ENCODE measurements at regions not wholly inside any gene's neighbourhood (a gene's known extent, or its start where the extent isn't known, plus 50 kb on each side); places are given as distances from the start of the nearest gene placed in this dataset.

DNA sequence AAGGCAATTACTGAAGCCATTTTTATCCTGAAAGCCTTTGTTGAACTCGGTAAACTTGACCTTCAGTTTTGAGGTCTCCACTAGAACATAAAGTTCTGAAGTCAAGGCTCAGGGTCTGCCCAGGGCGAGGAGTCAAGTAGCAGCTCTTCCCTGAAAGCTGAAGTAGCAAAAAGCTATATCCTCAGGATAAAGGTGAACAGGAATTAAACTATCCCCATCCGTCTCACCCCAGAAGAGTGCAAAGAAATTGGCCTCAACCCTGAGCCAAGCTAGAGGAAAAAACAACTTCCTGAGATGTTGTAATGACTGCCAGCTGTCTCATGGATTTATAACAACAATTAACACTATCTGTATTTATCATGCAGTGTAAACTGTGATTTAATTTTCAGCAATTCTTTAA is 590.8 kb downstream of the SPRY1 start:
- WGBS, 3 donors, result 65 to 72% (median 69%) methylated on average over 3 of the region's 3 CpGs
- DNase-seq (no peak), FAIRE-seq (no peak)
- no peaks in the 10 kb centered on the region for H3K4me1 ChIP-seq (ENCODE audit: control insufficient read depth in 3 of 3, insufficient read depth in 2 of 3, low read depth in 1 of 3, low read length in 2 of 3)
- no peaks in the 10 kb centered on the region for H3K36me3 ChIP-seq (ENCODE audit: control insufficient read depth in 3 of 3, insufficient read depth in 2 of 3, low read depth in 1 of 3, low read length in 3 of 3)
- no peaks in the 10 kb centered on the region for H3K27me3 ChIP-seq (ENCODE audit: control insufficient read depth in 3 of 3, insufficient read depth in 3 of 3, low read length in 3 of 3)
- H3K4me3 ChIP-seq (ENCODE audit: low read depth in 1 of 3, low read length in 3 of 3), result no peak overlapping the region
- peaks cover 0 to 16% of the 10 kb centered on the region in 2 donors for H3K9me3 ChIP-seq (ENCODE audit: control insufficient read depth in 2 of 2, insufficient read depth in 1 of 2, low read depth in 1 of 2, low read length in 1 of 2)
- H3K27ac ChIP-seq (ENCODE audit: low read depth in 1 of 3, low read length in 2 of 3), result peak overlapping the region in 1 of 3 donors; percentile 9

DNA sequence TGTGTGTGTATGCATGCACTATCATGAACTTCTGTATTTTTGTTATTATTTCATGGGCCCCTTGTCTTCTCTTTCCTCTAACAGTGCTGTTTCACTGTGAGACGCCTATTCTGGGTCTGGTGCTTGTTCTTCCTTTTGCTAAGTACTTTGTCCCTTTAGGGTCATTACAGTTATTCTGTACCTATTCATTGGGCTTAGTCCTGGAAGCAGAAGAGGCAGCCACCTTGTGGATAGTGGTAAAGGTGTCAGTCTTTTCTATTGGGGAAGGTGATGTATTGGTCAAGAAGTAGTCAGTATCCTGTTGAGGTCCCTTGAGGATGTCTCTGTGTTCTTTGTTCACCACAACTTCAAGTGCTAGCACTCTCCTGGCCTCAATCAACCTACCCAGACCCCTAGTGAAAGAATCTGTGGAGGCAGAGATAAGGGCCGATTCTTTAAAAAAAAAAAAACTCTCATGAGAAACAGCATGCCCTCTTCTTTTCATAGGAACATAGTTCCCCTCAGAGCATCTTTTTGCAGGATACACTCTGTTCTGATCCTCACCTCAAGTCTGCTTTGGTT is 593.8 kb downstream of the SPRY1 start:
- Histone ChIP-seq H3K27me3 (ENCODE audit: control insufficient read depth in 3 of 3, insufficient read depth in 3 of 3, low read length in 3 of 3) (no peaks in the 10 kb centered on the region), H3K9me3 (ENCODE audit: control insufficient read depth in 2 of 2, insufficient read depth in 1 of 2, low read depth in 1 of 2, low read length in 1 of 2) (peaks cover 0 to 12% of the 10 kb centered on the region in 2 donors), H3K36me3 (ENCODE audit: control insufficient read depth in 3 of 3, insufficient read depth in 2 of 3, low read depth in 1 of 3, low read length in 3 of 3) (no peaks in the 10 kb centered on the region), H3K4me1 (ENCODE audit: control insufficient read depth in 3 of 3, insufficient read depth in 2 of 3, low read depth in 1 of 3, low read length in 2 of 3) (no peaks in the 10 kb centered on the region), H3K27ac (ENCODE audit: low read depth in 1 of 3, low read length in 2 of 3) (no peak overlapping the region), H3K4me3 (ENCODE audit: low read depth in 1 of 3, low read length in 3 of 3) (no peak overlapping the region)
- DNase-seq (peak in 1 of 2 donors; percentile 37), FAIRE-seq (no peak)
- 70 to 79% (median 72%) methylated on average over 2 of the region's 2 CpGs for WGBS, 3 donors

DNA sequence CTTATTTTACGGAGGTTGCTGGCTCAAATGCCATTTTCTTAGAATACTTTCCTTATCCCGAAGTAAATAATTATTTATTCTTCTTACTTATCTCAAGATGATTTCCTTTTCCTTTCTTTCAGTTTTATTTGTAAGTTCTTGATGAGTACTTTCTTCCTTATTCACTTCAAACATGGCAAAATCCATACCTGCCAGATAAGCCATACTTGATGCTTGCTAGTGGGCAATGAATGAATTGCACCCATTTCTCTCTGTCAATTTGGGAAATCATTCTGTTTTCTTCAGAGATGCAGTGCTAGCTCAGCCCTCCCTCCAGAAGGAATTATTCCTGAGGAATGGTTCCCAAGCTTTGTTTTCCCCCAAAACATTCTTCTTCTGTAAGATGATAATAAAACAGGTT is 598.3 kb downstream of the SPRY1 start:
- no peak for FAIRE-seq

DNA sequence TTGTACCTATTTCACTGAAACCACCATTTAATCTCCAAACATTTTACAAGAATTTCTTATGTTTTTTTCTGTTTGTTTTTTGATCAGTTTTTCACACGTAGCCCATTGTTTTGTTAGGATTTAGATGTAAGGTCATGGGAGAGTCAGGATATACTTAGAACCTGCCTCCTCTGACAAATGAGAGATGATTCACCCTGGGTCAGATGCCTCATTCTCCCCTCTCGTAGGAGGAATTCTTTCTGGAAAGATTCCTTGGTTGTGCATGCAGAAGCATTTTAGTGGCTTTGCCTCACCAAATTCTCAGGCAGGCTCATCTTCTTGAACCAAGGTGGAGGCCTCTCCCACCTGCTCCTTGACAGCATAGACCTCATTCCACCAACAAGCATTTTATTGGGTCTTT is 599.3 kb downstream of the SPRY1 start:
- FAIRE-seq (no peak), DNase-seq (no peak)
- Histone ChIP-seq H3K27ac (ENCODE audit: low read depth in 1 of 3, low read length in 2 of 3) (no peak overlapping the region), H3K9me3 (ENCODE audit: control insufficient read depth in 2 of 2, insufficient read depth in 1 of 2, low read depth in 1 of 2, low read length in 1 of 2) (peaks cover 0 to 11% of the 10 kb centered on the region in 2 donors), H3K4me1 (ENCODE audit: control insufficient read depth in 3 of 3, insufficient read depth in 2 of 3, low read depth in 1 of 3, low read length in 2 of 3) (no peaks in the 10 kb centered on the region), H3K27me3 (ENCODE audit: control insufficient read depth in 3 of 3, insufficient read depth in 3 of 3, low read length in 3 of 3) (no peaks in the 10 kb centered on the region), H3K36me3 (ENCODE audit: control insufficient read depth in 3 of 3, insufficient read depth in 2 of 3, low read depth in 1 of 3, low read length in 3 of 3) (no peaks in the 10 kb centered on the region), H3K4me3 (ENCODE audit: low read depth in 1 of 3, low read length in 3 of 3) (no peak overlapping the region)
- 49 to 72% (median 66%) methylated on average over 2 of the region's 2 CpGs for WGBS, 3 donors

More for the DNA sequence above, 598.3 kb downstream of the SPRY1 start:
- WGBS, 3 donors, result 85 to 89% (median 89%) methylated on average over 2 of the region's 2 CpGs
- Histone ChIP-seq H3K4me3 (ENCODE audit: low read depth in 1 of 3, low read length in 3 of 3) (no peak overlapping the region), H3K36me3 (ENCODE audit: control insufficient read depth in 3 of 3, insufficient read depth in 2 of 3, low read depth in 1 of 3, low read length in 3 of 3) (no peaks in the 10 kb centered on the region), H3K27me3 (ENCODE audit: control insufficient read depth in 3 of 3, insufficient read depth in 3 of 3, low read length in 3 of 3) (no peaks in the 10 kb centered on the region), H3K9me3 (ENCODE audit: control insufficient read depth in 2 of 2, insufficient read depth in 1 of 2, low read depth in 1 of 2, low read length in 1 of 2) (peaks cover 0 to 12% of the 10 kb centered on the region in 2 donors), H3K4me1 (ENCODE audit: control insufficient read depth in 3 of 3, insufficient read depth in 2 of 3, low read depth in 1 of 3, low read length in 2 of 3) (no peaks in the 10 kb centered on the region), H3K27ac (ENCODE audit: low read depth in 1 of 3, low read length in 2 of 3) (no peak overlapping the region)
- no peak for DNase-seq

DNA sequence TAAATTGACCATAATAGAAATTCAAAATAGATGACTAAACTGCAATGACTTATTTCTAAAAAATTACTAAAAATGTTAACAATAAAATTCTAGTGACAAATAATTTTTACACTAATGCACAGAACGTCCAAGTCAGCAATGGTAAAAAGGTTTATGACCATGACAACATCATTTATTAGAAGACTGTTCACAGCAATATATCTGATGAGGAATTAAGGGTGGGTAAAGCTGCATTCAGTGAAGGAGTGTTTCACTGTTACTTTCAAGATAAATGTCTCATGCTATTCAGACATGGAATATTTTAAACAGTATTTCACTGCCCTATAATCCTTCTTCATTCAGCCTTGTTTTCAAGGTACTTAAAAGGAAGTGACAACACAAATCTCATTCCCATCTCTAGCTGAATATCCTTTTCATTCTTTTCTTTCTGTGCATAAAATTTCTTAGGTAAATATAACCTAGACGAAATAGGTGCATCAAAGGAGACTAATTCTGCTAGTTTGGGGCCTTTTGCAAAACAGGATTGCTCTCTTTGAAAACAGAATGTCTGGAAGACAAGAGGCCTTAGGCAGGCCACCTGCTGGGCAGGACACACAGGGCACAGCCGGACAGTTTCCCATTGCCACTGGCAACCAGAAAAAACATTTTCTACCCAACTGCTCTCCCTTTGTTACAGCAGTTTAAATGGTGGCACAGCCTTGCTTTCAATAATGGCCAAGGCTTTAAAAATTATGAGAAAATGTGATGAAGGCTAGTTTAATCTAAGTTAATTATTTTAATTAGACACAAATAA is 600.3 kb downstream of the SPRY1 start:
- WGBS, 3 donors, result 48 to 79% (median 61%) methylated on average over 3 of the region's 3 CpGs
- Histone ChIP-seq H3K9me3 (ENCODE audit: control insufficient read depth in 2 of 2, insufficient read depth in 1 of 2, low read depth in 1 of 2, low read length in 1 of 2) (peaks cover 0 to 7% of the 10 kb centered on the region in 2 donors), H3K4me3 (ENCODE audit: low read depth in 1 of 3, low read length in 3 of 3) (no peak overlapping the region), H3K27ac (ENCODE audit: low read depth in 1 of 3, low read length in 2 of 3) (no peak overlapping the region), H3K27me3 (ENCODE audit: control insufficient read depth in 3 of 3, insufficient read depth in 3 of 3, low read length in 3 of 3) (no peaks in the 10 kb centered on the region), H3K4me1 (ENCODE audit: control insufficient read depth in 3 of 3, insufficient read depth in 2 of 3, low read depth in 1 of 3, low read length in 2 of 3) (no peaks in the 10 kb centered on the region), H3K36me3 (ENCODE audit: control insufficient read depth in 3 of 3, insufficient read depth in 2 of 3, low read depth in 1 of 3, low read length in 3 of 3) (no peaks in the 10 kb centered on the region)
- FAIRE-seq, result peak; percentile 39
- DNase-seq, result no peak

DNA sequence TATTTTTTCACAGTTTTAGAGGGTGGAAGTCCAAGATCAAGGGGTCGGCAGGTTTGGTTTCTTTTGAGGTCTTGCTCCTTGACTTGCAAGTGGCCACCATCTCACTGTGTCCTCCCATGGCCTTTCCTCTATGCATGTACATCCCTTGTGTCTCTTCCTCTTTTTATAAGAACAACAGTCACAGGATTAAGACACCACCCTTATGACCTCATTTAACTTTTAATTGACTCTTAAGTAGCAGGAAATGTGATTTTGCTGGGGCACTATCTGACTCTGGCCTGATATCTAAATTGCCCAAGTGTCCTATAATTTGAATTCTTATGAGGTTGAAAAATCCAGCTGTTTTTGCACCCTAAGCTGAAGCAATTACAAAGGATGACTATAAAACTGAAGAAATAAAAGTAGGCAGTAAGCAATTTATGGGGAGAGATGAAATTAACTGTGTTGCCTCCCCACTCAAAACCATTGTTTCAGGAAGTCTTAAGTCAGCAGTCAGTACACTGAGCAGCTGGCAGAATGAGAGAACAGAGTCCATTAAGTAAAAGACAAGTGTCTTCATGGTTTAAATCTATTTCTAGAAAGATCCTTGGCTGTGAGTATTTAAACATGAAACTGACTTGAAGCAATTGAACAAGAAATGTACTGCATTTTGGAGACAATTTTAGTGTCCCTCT is 601.3 kb downstream of the SPRY1 start:
- no peaks in the 10 kb centered on the region for H3K4me1 ChIP-seq (ENCODE audit: control insufficient read depth in 3 of 3, insufficient read depth in 2 of 3, low read depth in 1 of 3, low read length in 2 of 3)
- H3K36me3 ChIP-seq (ENCODE audit: control insufficient read depth in 3 of 3, insufficient read depth in 2 of 3, low read depth in 1 of 3, low read length in 3 of 3), result no peaks in the 10 kb centered on the region
- H3K27ac ChIP-seq (ENCODE audit: low read depth in 1 of 3, low read length in 2 of 3), result no peak overlapping the region
- no peak for FAIRE-seq
- no peak for DNase-seq
- no peaks in the 10 kb centered on the region for H3K27me3 ChIP-seq (ENCODE audit: control insufficient read depth in 3 of 3, insufficient read depth in 3 of 3, low read length in 3 of 3)
- WGBS, 3 donors, result 43 to 81% (median 81%) methylated on average over 1 of the region's 1 CpG
- no peaks in the 10 kb centered on the region for H3K9me3 ChIP-seq (ENCODE audit: control insufficient read depth in 2 of 2, insufficient read depth in 1 of 2, low read depth in 1 of 2, low read length in 1 of 2)
- H3K4me3 ChIP-seq (ENCODE audit: low read depth in 1 of 3, low read length in 3 of 3), result no peak overlapping the region

DNA sequence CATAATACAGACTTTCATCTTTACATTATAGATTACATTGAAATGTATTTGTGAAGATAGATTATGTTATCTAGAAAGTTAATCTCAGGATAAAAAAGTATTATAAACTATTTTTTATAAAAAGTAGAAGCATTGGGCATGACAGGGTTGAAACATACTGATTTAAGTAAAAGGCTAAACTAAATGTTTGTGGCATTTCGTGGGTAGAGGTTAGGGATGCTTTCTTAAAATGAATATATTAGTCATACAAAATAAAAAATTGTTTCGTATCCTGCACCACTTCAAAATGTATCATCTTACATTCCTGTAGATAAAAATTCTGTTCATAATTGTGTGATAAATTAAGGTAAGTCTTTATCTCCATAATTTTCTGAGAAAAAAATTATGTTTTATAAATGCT is 603.6 kb downstream of the SPRY1 start:
- Histone ChIP-seq H3K4me1 (ENCODE audit: control insufficient read depth in 3 of 3, insufficient read depth in 2 of 3, low read depth in 1 of 3, low read length in 2 of 3) (no peaks in the 10 kb centered on the region), H3K9me3 (ENCODE audit: control insufficient read depth in 2 of 2, insufficient read depth in 1 of 2, low read depth in 1 of 2, low read length in 1 of 2) (no peaks in the 10 kb centered on the region), H3K36me3 (ENCODE audit: control insufficient read depth in 3 of 3, insufficient read depth in 2 of 3, low read depth in 1 of 3, low read length in 3 of 3) (no peaks in the 10 kb centered on the region), H3K27me3 (ENCODE audit: control insufficient read depth in 3 of 3, insufficient read depth in 3 of 3, low read length in 3 of 3) (no peaks in the 10 kb centered on the region), H3K27ac (ENCODE audit: low read depth in 1 of 3, low read length in 2 of 3) (no peak overlapping the region), H3K4me3 (ENCODE audit: low read depth in 1 of 3, low read length in 3 of 3) (no peak overlapping the region)
- FAIRE-seq (no peak), DNase-seq (no peak)
- 37 to 64% (median 37%) methylated on average over 2 of the region's 2 CpGs for WGBS, 3 donors

DNA sequence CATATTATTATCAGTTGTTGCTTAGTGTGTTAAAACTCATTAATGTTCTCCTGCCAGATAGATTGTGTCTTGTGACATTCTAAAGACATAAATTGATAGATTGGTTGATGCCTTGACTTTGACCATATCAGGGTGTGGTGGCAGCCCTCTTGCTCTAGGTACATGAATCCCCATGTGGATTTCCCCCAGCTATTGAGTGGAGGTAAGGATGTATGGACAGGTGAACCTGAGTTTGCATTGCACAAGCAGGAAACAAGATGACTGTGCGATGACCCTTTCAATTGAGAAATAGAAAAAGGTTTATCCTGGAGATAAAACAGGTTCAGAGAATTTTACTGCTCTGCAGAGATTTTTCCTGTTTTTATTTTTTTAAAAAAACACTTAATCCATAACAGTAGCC is 619.2 kb downstream of the SPRY1 start:
- H3K4me1 ChIP-seq (ENCODE audit: control insufficient read depth in 3 of 3, insufficient read depth in 2 of 3, low read depth in 1 of 3, low read length in 2 of 3), result peaks cover 0 to 22% (median 0%) of the 10 kb centered on the region in 3 donors
- peak in 1 of 2 donors; percentile 51 for DNase-seq
- H3K9me3 ChIP-seq (ENCODE audit: control insufficient read depth in 2 of 2, insufficient read depth in 1 of 2, low read depth in 1 of 2, low read length in 1 of 2), result no peaks in the 10 kb centered on the region
- FAIRE-seq, result no peak
- WGBS, 3 donors, result 0 to 95% (median 42%) methylated on average over 1 of the region's 1 CpG
- H3K36me3 ChIP-seq (ENCODE audit: control insufficient read depth in 3 of 3, insufficient read depth in 2 of 3, low read depth in 1 of 3, low read length in 3 of 3), result no peaks in the 10 kb centered on the region
- no peaks in the 10 kb centered on the region for H3K27me3 ChIP-seq (ENCODE audit: control insufficient read depth in 3 of 3, insufficient read depth in 3 of 3, low read length in 3 of 3)
- H3K4me3 ChIP-seq (ENCODE audit: low read depth in 1 of 3, low read length in 3 of 3), result no peak overlapping the region
- peak overlapping the region in 1 of 3 donors; percentile 38 for H3K27ac ChIP-seq (ENCODE audit: low read depth in 1 of 3, low read length in 2 of 3)

Measured in small intestine (tissue), 7 donors.